GM12878 (cell line): ENCODE measurements at regions not wholly inside any gene's neighbourhood (a gene's known extent, or its start where the extent isn't known, plus 50 kb on each side); places are given as distances from the start of the nearest gene placed in this dataset.

Experiments used
- CTCF ChIP-seq, 3 experiments: IDR thresholded peaks in 2 of 3; conservative IDR thresholded peaks in 1 of 3; 2 replicates each; pipeline ENCODE4 v1.5.1; 2011; ENCODE audit warnings: low read depth in 3 of 3, low read length in 3 of 3, mild to moderate bottlenecking in 3 of 3, control low read depth in 2 of 3, moderate library complexity in 2 of 3, inconsistent platforms in 1 of 3, mixed read lengths in 1 of 3; ENCODE audit not compliant: control insufficient read depth in 2 of 3, insufficient read depth in 1 of 3; ENCODE audit errors: extremely low read depth in 1 of 3
- GABPA ChIP-seq: IDR thresholded peaks from 2 replicates; pipeline ENCODE4 v1.6.1; 2014; ENCODE audit warnings: antibody characterized with exemption, low read depth, mild to moderate bottlenecking, inconsistent platforms
- HDAC2 ChIP-seq: fragments of 200-600 bp; sonication (generic); IDR thresholded peaks from 2 replicates; pipeline ENCODE4 v1.6.1; 2017
- HDGF ChIP-seq: fragments of 450-650 bp; IDR thresholded peaks from 2 replicates; pipeline ENCODE4 v1.6.1; 2016; ENCODE audit warnings: antibody characterized with exemption
- IRF5 ChIP-seq: fragments of 450-650 bp; IDR thresholded peaks from 2 replicates; pipeline ENCODE4 v1.6.1; 2017; ENCODE audit warnings: borderline replicate concordance
- MEF2A ChIP-seq: IDR thresholded peaks from 2 replicates; pipeline ENCODE4 v1.6.1; 2011; ENCODE audit warnings: low read depth, mild to moderate bottlenecking, low read length, moderate library complexity; ENCODE audit not compliant: insufficient read depth
- NKRF ChIP-seq: fragments of 450-650 bp; conservative IDR thresholded peaks from 2 replicates; pipeline ENCODE4 v1.6.1; 2017; ENCODE audit warnings: mild to moderate bottlenecking, moderate library complexity
- POLR2AphosphoS2 ChIP-seq: IDR thresholded peaks from 2 replicates; pipeline ENCODE4 v1.6.1; 2011; ENCODE audit warnings: low read depth, mild to moderate bottlenecking, low read length, improper control_type of control experiment, moderate library complexity
- SIN3A ChIP-seq: IDR thresholded peaks from 2 replicates; pipeline ENCODE4 v1.6.1; 2012; ENCODE audit warnings: low read depth, low read length, improper control_type of control experiment
- SMARCA5 ChIP-seq: fragments of 450-650 bp; IDR thresholded peaks from 2 replicates; pipeline ENCODE4 v1.6.1; 2017; ENCODE audit warnings: mild to moderate bottlenecking
- SP1 ChIP-seq: IDR thresholded peaks from one replicate; pipeline ENCODE4 v1.6.1; 2011; ENCODE audit warnings: low read depth, low read length
- SRF ChIP-seq, 2 experiments: IDR thresholded peaks; 2 replicates each; pipeline ENCODE4 v1.6.1; 2011; ENCODE audit warnings: low read depth in 2 of 2, low read length in 2 of 2, mild to moderate bottlenecking in 1 of 2, moderate library complexity in 1 of 2
- TF ChIP-seq, protein P1 (sequence below): fragments of 450-650 bp; IDR thresholded peaks from 2 replicates; pipeline ENCODE4 v1.6.1; 2014; ENCODE audit warnings: mild to moderate bottlenecking

DNA sequence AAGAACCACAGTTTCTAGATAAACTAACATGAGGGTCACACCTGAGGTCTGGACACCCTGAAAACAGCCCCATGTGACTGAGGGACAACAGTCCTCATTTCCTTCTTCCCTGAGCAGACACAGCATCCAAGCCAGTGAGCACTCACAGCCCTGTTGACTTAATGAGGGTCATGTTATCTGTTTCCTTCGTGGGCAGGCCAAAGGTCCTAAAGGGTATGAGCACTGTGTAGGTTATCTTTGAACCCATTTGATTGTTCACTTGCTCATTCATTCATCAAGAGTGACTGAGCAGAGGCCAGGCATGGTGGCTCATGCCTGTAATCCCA is 170.7 kb upstream of the B3GAT1 start (continued):
- no peak for TF ChIP-seq NKRF
- no peak for TF ChIP-seq SIN3A
- TF ChIP-seq CTCF (IDR thresholded peaks at IDR 0.05 in 2 of 3, conservative IDR thresholded peaks at IDR 0.05 in 1 of 3; ENCODE audit: control insufficient read depth in 2 of 3, extremely low read depth in 1 of 3, insufficient read depth in 1 of 3, low read depth in 3 of 3, low read length in 3 of 3) = no peak
- no peak for TF ChIP-seq SP1
- TF ChIP-seq HDAC2 = no peak
- TF ChIP-seq GABPA = no peak
- no peak for TF ChIP-seq IRF5
- TF ChIP-seq, protein P1, sequence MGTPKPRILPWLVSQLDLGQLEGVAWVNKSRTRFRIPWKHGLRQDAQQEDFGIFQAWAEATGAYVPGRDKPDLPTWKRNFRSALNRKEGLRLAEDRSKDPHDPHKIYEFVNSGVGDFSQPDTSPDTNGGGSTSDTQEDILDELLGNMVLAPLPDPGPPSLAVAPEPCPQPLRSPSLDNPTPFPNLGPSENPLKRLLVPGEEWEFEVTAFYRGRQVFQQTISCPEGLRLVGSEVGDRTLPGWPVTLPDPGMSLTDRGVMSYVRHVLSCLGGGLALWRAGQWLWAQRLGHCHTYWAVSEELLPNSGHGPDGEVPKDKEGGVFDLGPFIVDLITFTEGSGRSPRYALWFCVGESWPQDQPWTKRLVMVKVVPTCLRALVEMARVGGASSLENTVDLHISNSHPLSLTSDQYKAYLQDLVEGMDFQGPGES = no peak
- TF ChIP-seq SMARCA5 = no peak
- no peak for TF ChIP-seq POLR2AphosphoS2
- no peak for TF ChIP-seq MEF2A
- no peak for TF ChIP-seq SRF (IDR thresholded peaks at IDR 0.05; ENCODE audit: low read depth in 2 of 2, low read length in 2 of 2)
- no peak for TF ChIP-seq HDGF
- TF ChIP-seq, all 136 proteins: peak for 0
